Adrenal gland (tissue), 9 donors: ENCODE measurements at regions not wholly inside any gene's neighbourhood (a gene's known extent, or its start where the extent isn't known, plus 50 kb on each side); places are given as distances from the start of the nearest gene placed in this dataset.
"Not testable (repeated sequence)": the region's sequence is repeated elsewhere in the genome, so short reads cannot be mapped to it uniquely, and the experiment has no call there.

Source experiments
- DNase-seq, 7 donors: peaks; one replicate each; pipeline ENCODE4 v3.0.0-alpha.2; 2019 to 2020
- H3K27ac ChIP-seq, 5 donors: fragments of 200-600 bp; sonication (generic) in 4 of 5; 1 replicate in 3 of 5; 2 replicates in 2 of 5; pipeline versions ENCODE4 v1.5.1 to v1.8.0; 2016 to 2020; ENCODE audit warnings: mild to moderate bottlenecking in 1 of 5
- H3K27me3 ChIP-seq: fragments of 200-600 bp; 2 replicates; pipeline ENCODE4 v1.8.0; 2021
- H3K36me3 ChIP-seq, 2 donors: fragments of 200-600 bp; replicated peaks in 1 of 2; 1 replicate in 1 of 2; 2 replicates in 1 of 2; pipeline versions ENCODE4 v1.5.1 to v1.8.0; 2018 to 2022
- H3K4me1 ChIP-seq, 2 donors: fragments of 200-600 bp; replicated peaks in 1 of 2; 1 replicate in 1 of 2; 2 replicates in 1 of 2; pipeline versions ENCODE4 v1.5.1 to v1.8.0; 2018 to 2021
- H3K4me3 ChIP-seq, 4 donors: fragments of 200-600 bp; sonication (generic) in 3 of 4; one replicate each; pipeline ENCODE4 v1.5.1; 2016 to 2018
- H3K9me3 ChIP-seq, 3 donors: fragments of 200-600 bp; sonication (generic) in 1 of 3; replicated peaks in 1 of 3; 1 replicate in 2 of 3; 2 replicates in 1 of 3; pipeline versions ENCODE4 v1.5.1 to v1.8.0; 2016 to 2021
- POLR2A ChIP-seq, 2 donors: fragments of 450-650 bp; IDR thresholded peaks; one replicate each; pipeline ENCODE4 v1.6.1; 2017; ENCODE audit warnings: antibody characterized with exemption in 2 of 2, mild to moderate bottlenecking in 2 of 2, moderate library complexity in 1 of 2
- WGBS, 4 donors: extraction: QIAGEN DNeasy Blood & Tissue Kit in 2 of 4; methylation state at CpG; one replicate each; pipeline versions ENCODE4 v1.1.5 to v1.1.7; 2013 to 2017; 5-methylcytosine and 5-hydroxymethylcytosine counted together
- intact Hi-C, 2 donors: fragments of 100-400 bp; cut with DNase I; formaldehyde crosslinking; loops; one replicate each; pipeline versions ENCODE4 v1.14.1 to v1.15.0; 2022 to 2023
- TF ChIP-seq, protein P1 (sequence below), 6 experiments: fragments of 450-650 bp in 4 of 6; fragments of 200-600 bp in 2 of 6; sonication (generic) in 1 of 6; IDR thresholded peaks; 1 replicate in 5 of 6; 2 replicates in 1 of 6; pipeline versions ENCODE4 v1.5.1 to v1.8.0; 2016 to 2021; ENCODE audit warnings: antibody characterized with exemption in 6 of 6, mild to moderate bottlenecking in 2 of 6, moderate library complexity in 1 of 6
- donor health status: healthy with polysubstance abuse.
- donor health status: Bipolar disorder and iron deficiency.
- donor health status: DM: yes; HTN: yes; CAD: no.
- donor health status: DM: no; HTN: no; CAD: no.
- donor health status: DM: no; HTN: no; CAD: no.

- H3K27ac ChIP-seq = no peak overlapping the region
- no peaks in the 10 kb centered on the region for H3K36me3 ChIP-seq
- no peak for DNase-seq
- TF ChIP-seq, protein P1, sequence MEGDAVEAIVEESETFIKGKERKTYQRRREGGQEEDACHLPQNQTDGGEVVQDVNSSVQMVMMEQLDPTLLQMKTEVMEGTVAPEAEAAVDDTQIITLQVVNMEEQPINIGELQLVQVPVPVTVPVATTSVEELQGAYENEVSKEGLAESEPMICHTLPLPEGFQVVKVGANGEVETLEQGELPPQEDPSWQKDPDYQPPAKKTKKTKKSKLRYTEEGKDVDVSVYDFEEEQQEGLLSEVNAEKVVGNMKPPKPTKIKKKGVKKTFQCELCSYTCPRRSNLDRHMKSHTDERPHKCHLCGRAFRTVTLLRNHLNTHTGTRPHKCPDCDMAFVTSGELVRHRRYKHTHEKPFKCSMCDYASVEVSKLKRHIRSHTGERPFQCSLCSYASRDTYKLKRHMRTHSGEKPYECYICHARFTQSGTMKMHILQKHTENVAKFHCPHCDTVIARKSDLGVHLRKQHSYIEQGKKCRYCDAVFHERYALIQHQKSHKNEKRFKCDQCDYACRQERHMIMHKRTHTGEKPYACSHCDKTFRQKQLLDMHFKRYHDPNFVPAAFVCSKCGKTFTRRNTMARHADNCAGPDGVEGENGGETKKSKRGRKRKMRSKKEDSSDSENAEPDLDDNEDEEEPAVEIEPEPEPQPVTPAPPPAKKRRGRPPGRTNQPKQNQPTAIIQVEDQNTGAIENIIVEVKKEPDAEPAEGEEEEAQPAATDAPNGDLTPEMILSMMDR (IDR thresholded peaks at IDR 0.05) = no peak
- no peak for TF ChIP-seq POLR2A (IDR thresholded peaks at IDR 0.05)
- H3K4me1 ChIP-seq = peaks cover 3 to 6% of the 10 kb centered on the region in 2 donors
- WGBS, 4 donors = 91 to 94% (median 92%) methylated on average over 8 to 9 of the region's 9 CpGs
- H3K4me3 ChIP-seq = no peak overlapping the region
- intact Hi-C loops = no loop called here
- H3K27me3 ChIP-seq = no peaks in the 10 kb centered on the region
- H3K9me3 ChIP-seq = no peaks in the 10 kb centered on the region
Measured at GRCh38 chr16:87119748-87120147, 197.4 kb downstream of the C16orf95 start.

GRCh38 chr16:87121816-87122215, 195.4 kb downstream of the C16orf95 start:
- Histone ChIP-seq H3K27ac (no peak overlapping the region), H3K4me3 (no peak overlapping the region), H3K9me3 (no peaks in the 10 kb centered on the region), H3K4me1 (peaks cover 16 to 20% of the 10 kb centered on the region in 2 donors), H3K27me3 (no peaks in the 10 kb centered on the region), H3K36me3 (no peaks in the 10 kb centered on the region)
- intact Hi-C loops = no loop called here
- DNase-seq = no peak
- TF ChIP-seq, protein P1 (IDR thresholded peaks at IDR 0.05) = no peak
- no peak for TF ChIP-seq POLR2A (IDR thresholded peaks at IDR 0.05)
- 88 to 94% (median 89%) methylated on average over 4 of the region's 4 CpGs for WGBS, 4 donors

- WGBS, 4 donors = 46 to 76% (median 64%) methylated on average over 5 to 12 of the region's 12 CpGs
Measured at GRCh38 chr16:87123356-87124001, 193.7 kb downstream of the C16orf95 start.

GRCh38 chr16:87124405-87124804, 192.8 kb downstream of the C16orf95 start:
- H3K36me3 ChIP-seq, H3K4me3 ChIP-seq, intact Hi-C loops, DNase-seq, H3K9me3 ChIP-seq, H3K27me3 ChIP-seq: not testable (repeated sequence)
- Histone ChIP-seq H3K27ac (peak overlapping the region in 2 of 5 donors; percentile 64 to 90), H3K4me1 (peaks cover 16 to 20% of the 10 kb centered on the region in 2 donors)
- WGBS, 4 donors = 87 to 95% (median 92%) methylated on average over 9 of the region's 9 CpGs

More at GRCh38 chr16:87123356-87124001, 193.7 kb downstream of the C16orf95 start:
- H3K4me1 ChIP-seq = peaks cover 16 to 20% of the 10 kb centered on the region in 2 donors
- TF ChIP-seq, protein P1 (IDR thresholded peaks at IDR 0.05) = no peak
- TF ChIP-seq POLR2A (IDR thresholded peaks at IDR 0.05) = peak in 1 of 2 donors; percentile 55
- intact Hi-C loops = no loop called here
- no peaks in the 10 kb centered on the region for H3K36me3 ChIP-seq
- H3K27ac ChIP-seq = peak overlapping the region in 3 of 5 donors; percentile 53 to 90 (median 64)
- H3K9me3 ChIP-seq = no peaks in the 10 kb centered on the region
- no peaks in the 10 kb centered on the region for H3K27me3 ChIP-seq
- peak; percentile 74 to 93 (median 86) for DNase-seq
- peak overlapping the region in 1 of 4 donors; percentile 36 for H3K4me3 ChIP-seq
